ENCODE measurements at regions not wholly inside any gene's neighbourhood (a gene's known extent, or its start where the extent isn't known, plus 50 kb on each side); places are given as distances from the start of the nearest gene placed in this dataset.

GRCh38 chr7:118449797-118450567 is 225.5 kb downstream of the ANKRD7 start:
- Mint-ChIP-seq H3K4me1 (no peaks in the 10 kb centered on the region), H3K27ac (no peak overlapping the region), H3K9me3 (ENCODE audit: insufficient read depth) (no peaks in the 10 kb centered on the region), H3K4me3 (no peak overlapping the region), H3K27me3 (no peaks in the 10 kb centered on the region)
- DNase-seq (no peak), ATAC-seq (ENCODE audit: low read depth) (no peak)
- H3K4me3 ChIP-seq (ENCODE audit: control extremely low read depth in 1 of 5, extremely low read depth in 1 of 5, insufficient read depth in 1 of 5, low read depth in 2 of 5, low read length in 4 of 5), result no peak overlapping the region
- ChIA-PET CTCF (no interaction called here), POLR2A (no interaction called here)
- H3K9me3 ChIP-seq (ENCODE audit: control extremely low read depth in 1 of 3, control insufficient read depth in 2 of 3, insufficient read depth in 1 of 3, low read length in 2 of 3), result no peaks in the 10 kb centered on the region
- H4K20me1 ChIP-seq (ENCODE audit: control insufficient read depth, insufficient read depth, low read length, poor library complexity, severe bottlenecking), result no peaks in the 10 kb centered on the region
- H3K4me1 ChIP-seq (ENCODE audit: control insufficient read depth in 2 of 2, insufficient read depth in 2 of 2, low read length in 2 of 2), result no peaks in the 10 kb centered on the region
- WGBS (ENCODE audit: insufficient coverage), result 100% methylated on average over 1 of the region's 2 CpGs
- no peak overlapping the region for H3K9ac ChIP-seq (ENCODE audit: low read length)
- H3K27me3 ChIP-seq (replicated peaks in 1 of 4; ENCODE audit: control extremely low read depth in 1 of 4, control insufficient read depth in 3 of 4, insufficient read depth in 4 of 4, low read length in 3 of 4), result no peaks in the 10 kb centered on the region
- TF ChIP-seq EZH2 (IDR thresholded peaks at IDR 0.05; ENCODE audit: borderline replicate concordance, insufficient read depth, low read depth, low read length, poor library complexity, severe bottlenecking) (no peak), CTCF (IDR thresholded peaks at IDR 0.05) (no peak)
- no peak overlapping the region for H3K4me2 ChIP-seq (replicated peaks; ENCODE audit: low read depth, low read length, poor library complexity, severe bottlenecking)
- no peak overlapping the region for H2AFZ ChIP-seq (ENCODE audit: insufficient read depth, low read depth, low read length, poor library complexity, severe bottlenecking)
- intact Hi-C loops (cut with micrococcal nuclease), result no loop called here
- no peaks in the 10 kb centered on the region for H3K36me3 ChIP-seq (replicated peaks in 1 of 2; ENCODE audit: control extremely low read depth in 1 of 2, control insufficient read depth in 1 of 2, extremely low read depth in 1 of 2, insufficient read depth in 2 of 2, low read length in 1 of 2)
- H3K27ac ChIP-seq (ENCODE audit: low read length in 2 of 2), result no peak overlapping the region
- no peaks in the 10 kb centered on the region for H3K79me2 ChIP-seq (ENCODE audit: control insufficient read depth, insufficient read depth, low read length)

GRCh38 chr7:118452128-118452527 is 227.6 kb downstream of the ANKRD7 start:
- H3K4me3 ChIP-seq (ENCODE audit: control extremely low read depth in 1 of 5, extremely low read depth in 1 of 5, insufficient read depth in 1 of 5, low read depth in 2 of 5, low read length in 4 of 5), result no peak overlapping the region
- Mint-ChIP-seq H3K4me3 (no peak overlapping the region), H3K27me3 (no peaks in the 10 kb centered on the region), H3K4me1 (no peaks in the 10 kb centered on the region), H3K27ac (no peak overlapping the region), H3K9me3 (ENCODE audit: insufficient read depth) (no peaks in the 10 kb centered on the region)
- H3K36me3 ChIP-seq (replicated peaks in 1 of 2; ENCODE audit: control extremely low read depth in 1 of 2, control insufficient read depth in 1 of 2, extremely low read depth in 1 of 2, insufficient read depth in 2 of 2, low read length in 1 of 2), result no peaks in the 10 kb centered on the region
- no peak overlapping the region for H3K9ac ChIP-seq (ENCODE audit: low read length)
- H4K20me1 ChIP-seq (ENCODE audit: control insufficient read depth, insufficient read depth, low read length, poor library complexity, severe bottlenecking), result no peaks in the 10 kb centered on the region
- ChIA-PET CTCF (no interaction called here), POLR2A (no interaction called here)
- no peak overlapping the region for H3K27ac ChIP-seq (ENCODE audit: low read length in 2 of 2)
- DNase-seq (no peak), ATAC-seq (ENCODE audit: low read depth) (no peak)
- no peaks in the 10 kb centered on the region for H3K9me3 ChIP-seq (ENCODE audit: control extremely low read depth in 1 of 3, control insufficient read depth in 2 of 3, insufficient read depth in 1 of 3, low read length in 2 of 3)
- no peak overlapping the region for H3K4me2 ChIP-seq (replicated peaks; ENCODE audit: low read depth, low read length, poor library complexity, severe bottlenecking)
- no peak overlapping the region for H2AFZ ChIP-seq (ENCODE audit: insufficient read depth, low read depth, low read length, poor library complexity, severe bottlenecking)
- no peaks in the 10 kb centered on the region for H3K79me2 ChIP-seq (ENCODE audit: control insufficient read depth, insufficient read depth, low read length)
- TF ChIP-seq EZH2 (IDR thresholded peaks at IDR 0.05; ENCODE audit: borderline replicate concordance, insufficient read depth, low read depth, low read length, poor library complexity, severe bottlenecking) (no peak), CTCF (IDR thresholded peaks at IDR 0.05) (no peak)
- no peaks in the 10 kb centered on the region for H3K27me3 ChIP-seq (replicated peaks in 1 of 4; ENCODE audit: control extremely low read depth in 1 of 4, control insufficient read depth in 3 of 4, insufficient read depth in 4 of 4, low read length in 3 of 4)
- intact Hi-C loops (cut with micrococcal nuclease), result no loop called here
- H3K4me1 ChIP-seq (ENCODE audit: control insufficient read depth in 2 of 2, insufficient read depth in 2 of 2, low read length in 2 of 2), result no peaks in the 10 kb centered on the region
